GM04504 (cell line): ENCODE measurements at regions not wholly inside any gene's neighbourhood (a gene's known extent, or its start where the extent isn't known, plus 50 kb on each side); places are given as distances from the start of the nearest gene placed in this dataset.
A peak's percentile ranks its signal among the peaks of the same experiment; 100 is the strongest.

Source experiments
- DNase-seq: peaks from one replicate; pipeline ENCODE4 v3.0.0-alpha.2; 2012; ENCODE audit warnings: low read depth

DNA sequence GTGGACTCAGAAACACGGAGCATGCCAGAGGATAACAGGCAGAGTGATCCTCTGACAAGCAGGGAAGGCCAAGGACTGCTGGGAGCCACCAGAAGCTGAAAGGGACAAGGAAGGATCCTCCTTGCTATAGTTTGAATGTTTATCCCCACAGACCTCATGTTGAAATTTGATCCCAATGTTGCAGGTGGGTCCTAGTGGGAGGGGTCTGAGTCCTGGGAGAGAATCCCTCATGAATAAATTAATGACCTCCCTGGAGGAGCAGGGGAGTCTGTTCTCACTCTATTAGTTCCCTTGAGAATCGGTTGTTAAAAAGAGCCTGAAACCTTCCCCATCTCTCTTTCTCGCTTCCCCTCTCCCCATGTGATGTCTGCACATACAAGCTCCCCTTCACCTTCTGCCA, 124.4 kb downstream of the FBXO15 start:
- no peak for DNase-seq

GRCh38 chr18:74019864-74020263, 127.8 kb downstream of the FBXO15 start:
- DNase-seq = no peak

DNA sequence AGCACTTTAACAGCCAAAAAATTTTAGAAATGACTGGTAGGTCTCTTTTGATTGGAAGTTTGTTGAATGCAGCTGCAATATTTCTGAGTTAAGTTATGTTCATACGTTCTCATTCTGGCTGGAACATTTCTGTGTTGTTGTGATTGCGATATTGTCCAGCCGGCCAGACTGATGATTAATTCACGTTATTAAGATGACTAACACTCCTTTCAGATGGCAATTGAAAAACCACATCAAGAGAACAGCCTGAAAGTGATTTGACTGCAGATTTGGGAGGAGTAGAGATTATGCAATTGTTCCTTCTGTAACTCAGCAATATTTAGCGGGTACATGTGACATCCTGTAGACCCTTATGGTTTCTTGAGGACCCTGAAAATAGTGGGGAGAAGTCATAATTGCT, 133.7 kb downstream of the FBXO15 start:
- peak; percentile 3 for DNase-seq

DNA sequence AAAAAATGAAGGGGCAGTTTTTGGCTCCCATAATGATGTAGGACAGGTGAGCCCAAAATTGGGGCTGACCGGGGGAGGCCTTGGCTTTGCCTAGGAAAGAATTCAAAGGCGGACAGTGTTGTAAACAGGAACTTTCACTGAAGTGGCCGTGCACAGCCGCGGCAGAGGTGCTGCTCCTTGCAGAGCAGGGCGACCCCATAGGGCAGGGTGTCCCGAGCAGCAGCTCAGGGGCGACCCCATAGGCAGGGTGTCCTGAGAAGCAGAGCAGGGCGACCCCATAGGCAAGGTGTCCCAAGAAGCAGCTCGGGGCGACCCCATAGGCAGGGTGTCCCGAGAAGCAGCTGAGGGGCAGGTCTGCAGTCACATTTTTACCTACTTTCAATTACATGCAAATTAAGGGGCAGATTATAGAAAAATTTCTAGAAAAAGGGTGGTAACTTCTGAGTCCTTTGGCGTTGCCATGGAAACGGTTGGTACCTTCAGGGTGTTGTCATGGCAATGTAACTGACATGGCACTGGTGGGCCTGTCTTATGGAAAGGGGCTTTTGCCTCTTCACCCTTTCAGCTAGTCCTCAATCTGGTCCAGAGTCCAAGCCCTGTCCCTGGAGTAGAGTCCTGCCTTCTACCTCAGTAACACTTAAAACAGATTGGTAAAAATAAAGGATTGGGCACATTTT, 134.5 kb downstream of the FBXO15 start:
- DNase-seq = no peak

DNA sequence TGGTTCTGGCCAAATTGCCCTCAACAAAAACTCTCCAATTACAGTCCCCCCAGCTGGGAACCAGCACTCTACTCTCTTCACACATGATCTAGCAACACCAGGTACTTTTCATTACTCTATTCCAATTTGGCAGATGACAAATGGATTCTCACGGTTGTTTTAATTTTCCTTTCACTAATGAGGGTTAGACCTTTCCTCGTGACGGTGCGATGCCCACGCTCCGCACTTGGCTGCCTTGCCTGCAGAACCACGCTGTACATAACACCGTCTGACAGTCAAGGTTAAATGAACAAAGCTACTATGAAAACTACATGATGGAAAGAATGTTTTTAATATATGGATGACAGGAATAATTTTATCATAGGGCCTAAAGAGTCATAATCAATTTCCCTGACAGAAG, 141.5 kb downstream of the FBXO15 start:
- no peak for DNase-seq

- no peak for DNase-seq
Measured at GRCh38 chr18:74005320-74006109, 142.1 kb downstream of the FBXO15 start.

GRCh38 chr18:73992242-73993022, 155.2 kb downstream of the FBXO15 start:
- no peak for DNase-seq

DNA sequence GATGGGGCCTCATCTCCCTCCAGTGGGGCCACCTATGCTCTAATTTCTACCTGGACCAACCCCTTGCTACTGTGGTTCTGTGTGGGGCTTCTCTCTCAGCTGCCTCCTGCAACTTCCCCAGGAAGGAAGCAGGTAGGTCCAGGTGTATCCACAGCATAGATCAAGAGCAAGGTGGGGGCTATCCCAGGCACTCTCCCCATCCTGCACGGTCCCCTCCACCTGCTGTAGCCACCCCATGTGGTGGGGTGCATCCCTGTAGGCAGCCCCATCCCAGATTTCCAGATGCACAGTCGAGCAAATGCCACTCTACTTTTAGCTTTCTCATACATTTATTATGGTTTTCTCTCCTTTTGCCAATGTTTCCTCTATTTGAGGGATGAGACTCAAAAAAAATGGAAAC, 156.1 kb downstream of the FBXO15 start:
- DNase-seq = no peak

- DNase-seq = no peak
Measured at GRCh38 chr18:73990258-73990657, 157.4 kb downstream of the FBXO15 start.

GRCh38 chr18:73987247-73987980, 160.2 kb downstream of the FBXO15 start:
- DNase-seq = no peak

- DNase-seq = no peak
Measured at GRCh38 chr18:73986711-73987110, 160.9 kb downstream of the FBXO15 start.

DNA sequence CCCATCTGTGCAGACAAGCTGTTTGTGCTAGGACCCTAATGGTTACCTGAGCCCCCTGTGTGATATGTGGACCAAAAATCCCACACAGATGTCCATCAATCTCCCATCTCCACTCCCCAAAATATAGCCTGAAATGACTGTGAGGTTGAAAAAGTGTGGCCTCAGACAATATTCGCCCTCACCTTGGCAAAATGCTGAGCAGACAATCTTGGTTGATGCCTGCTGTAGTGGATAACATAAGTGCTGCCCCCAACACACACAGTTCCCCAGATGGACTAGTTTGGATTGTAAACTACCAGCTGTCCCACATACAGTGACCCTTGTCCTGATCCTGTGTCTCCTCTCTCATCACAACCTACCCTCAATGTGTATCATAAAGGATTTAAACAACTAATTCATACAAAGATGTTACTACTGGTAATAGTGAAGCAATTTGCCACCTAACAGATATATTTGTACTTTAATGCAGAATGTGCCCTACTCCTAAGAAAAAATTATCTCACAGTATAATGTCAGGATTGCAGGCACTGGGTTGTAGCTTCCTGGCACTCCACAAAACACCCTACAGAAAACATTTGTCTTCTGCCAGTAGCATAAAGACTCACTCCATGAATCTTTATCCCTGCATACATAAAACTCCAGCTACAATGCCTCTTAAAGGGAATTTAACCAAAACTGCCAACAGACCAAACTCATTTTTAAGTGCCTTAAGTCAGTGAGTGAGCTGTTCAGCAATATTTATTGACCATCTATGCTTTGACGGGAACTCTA, 161.6 kb downstream of the FBXO15 start:
- no peak for DNase-seq

- DNase-seq = no peak
Measured at GRCh38 chr18:73983970-73984369, 163.7 kb downstream of the FBXO15 start.

DNA sequence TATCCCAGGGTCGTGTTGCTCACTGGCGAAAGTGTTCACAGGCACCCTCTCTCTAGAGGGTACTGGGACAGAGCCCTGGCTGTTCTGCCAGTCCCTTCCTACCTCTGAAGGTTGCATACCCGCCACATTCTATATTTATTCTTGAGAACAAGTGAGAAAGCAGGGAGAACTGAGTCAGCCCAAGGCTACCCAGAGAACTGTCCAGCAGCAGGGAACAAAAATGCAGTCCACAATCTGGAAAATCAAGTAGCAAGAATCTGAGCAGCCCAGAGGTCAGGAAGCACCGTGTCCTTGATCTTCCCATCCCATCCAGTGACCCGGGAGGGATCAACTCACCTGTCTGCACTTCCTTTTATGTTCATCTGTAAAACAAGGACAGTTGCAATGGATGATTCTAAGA, 164.1 kb downstream of the FBXO15 start:
- DNase-seq = no peak

- no peak for DNase-seq
Measured at GRCh38 chr18:73981796-73982195, 165.8 kb downstream of the FBXO15 start.

DNA sequence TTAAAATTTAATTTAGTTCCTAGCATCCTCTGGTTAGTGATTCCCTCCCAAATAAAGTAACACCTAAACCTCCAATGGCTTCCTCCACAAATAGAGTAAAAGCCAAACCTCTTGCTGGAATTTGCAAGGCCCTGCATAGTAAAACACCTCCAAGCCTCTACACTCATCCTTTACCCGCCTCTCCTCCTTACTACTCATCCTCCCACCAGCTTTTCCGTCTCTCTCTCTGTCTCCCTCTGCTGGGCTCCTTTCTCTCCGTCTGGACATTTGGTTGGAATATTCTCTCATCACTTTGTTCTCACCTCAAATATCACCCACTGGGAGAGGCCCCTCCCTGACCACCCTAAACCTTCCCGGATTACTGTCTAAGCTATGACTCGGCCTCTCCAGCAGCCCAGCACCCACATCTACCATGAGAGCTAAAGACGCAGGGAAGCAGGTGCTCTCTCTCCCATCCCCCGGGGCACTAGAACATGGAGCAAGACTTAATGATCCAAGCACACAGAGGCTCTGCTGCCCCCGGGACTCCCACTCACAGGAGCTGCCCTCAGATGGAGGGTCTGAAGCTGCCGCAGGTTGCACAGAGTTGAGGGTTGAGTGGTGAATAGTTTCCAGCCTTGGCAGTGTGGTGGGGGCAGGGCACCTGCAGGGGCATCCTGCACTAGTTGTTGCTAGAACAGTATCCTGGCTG, 167.2 kb downstream of the FBXO15 start:
- no peak for DNase-seq

- DNase-seq = no peak
Measured at GRCh38 chr18:73979742-73980141, 167.9 kb downstream of the FBXO15 start.

GRCh38 chr18:73976433-73976832, 171.2 kb downstream of the FBXO15 start:
- no peak for DNase-seq

DNA sequence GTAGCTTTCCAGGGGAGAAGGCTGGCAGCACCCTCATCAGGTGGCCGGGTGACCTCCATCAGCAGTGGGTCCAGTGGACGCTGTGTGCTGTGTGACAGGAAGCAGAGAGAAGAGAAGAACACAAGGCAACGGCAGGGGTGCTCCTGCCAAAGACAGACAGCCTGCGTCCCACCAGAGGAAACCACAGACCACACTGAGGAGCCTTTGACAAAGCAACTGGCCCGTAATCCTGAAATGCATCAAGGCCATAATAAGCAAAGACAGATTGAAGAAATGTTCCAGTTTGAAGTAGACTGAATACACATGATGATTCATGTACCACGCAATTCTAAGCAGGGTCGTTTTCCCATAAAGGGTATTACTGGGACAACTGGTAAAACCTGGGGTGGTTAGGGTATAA, 172.4 kb downstream of the FBXO15 start:
- DNase-seq = no peak

GRCh38 chr18:73973972-73974371, 173.7 kb downstream of the FBXO15 start:
- no peak for DNase-seq

GRCh38 chr18:73966954-73967353, 180.7 kb downstream of the FBXO15 start:
- no peak for DNase-seq
